ENCODE measurements at regions not wholly inside any gene's neighbourhood (a gene's known extent, or its start where the extent isn't known, plus 50 kb on each side); places are given as distances from the start of the nearest gene placed in this dataset.

DNA sequence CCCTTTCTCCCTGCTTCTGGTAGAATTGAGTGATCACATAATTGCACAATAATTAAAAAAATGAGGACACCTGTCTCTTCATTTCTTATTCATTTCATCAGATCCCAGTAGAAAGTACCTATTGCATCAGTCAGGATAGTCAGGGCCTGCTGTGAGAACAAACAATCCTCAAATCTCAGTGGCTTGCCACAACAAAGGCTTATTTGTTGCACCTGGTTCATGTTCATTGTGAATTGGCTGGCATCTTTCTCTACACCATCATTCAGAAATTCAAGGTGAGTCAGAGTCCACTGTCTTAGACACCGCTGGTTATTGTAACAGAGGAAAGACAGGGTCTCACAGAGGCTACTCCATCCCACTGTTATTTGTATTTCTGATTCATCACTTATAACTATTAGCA is 409.8 kb downstream of the STIM2 start:
- TF ChIP-seq ARNT (IDR thresholded peaks at IDR 0.05) = no peak
- no peak for TF ChIP-seq L3MBTL2 (conservative IDR thresholded peaks at IDR 0.05)
- TF ChIP-seq, protein P1, sequence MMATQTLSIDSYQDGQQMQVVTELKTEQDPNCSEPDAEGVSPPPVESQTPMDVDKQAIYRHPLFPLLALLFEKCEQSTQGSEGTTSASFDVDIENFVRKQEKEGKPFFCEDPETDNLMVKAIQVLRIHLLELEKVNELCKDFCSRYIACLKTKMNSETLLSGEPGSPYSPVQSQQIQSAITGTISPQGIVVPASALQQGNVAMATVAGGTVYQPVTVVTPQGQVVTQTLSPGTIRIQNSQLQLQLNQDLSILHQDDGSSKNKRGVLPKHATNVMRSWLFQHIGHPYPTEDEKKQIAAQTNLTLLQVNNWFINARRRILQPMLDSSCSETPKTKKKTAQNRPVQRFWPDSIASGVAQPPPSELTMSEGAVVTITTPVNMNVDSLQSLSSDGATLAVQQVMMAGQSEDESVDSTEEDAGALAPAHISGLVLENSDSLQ (IDR thresholded peaks at IDR 0.05) = no peak
- TF ChIP-seq TARDBP (IDR thresholded peaks at IDR 0.05) = no peak
- no peak for TF ChIP-seq SP1 (IDR thresholded peaks at IDR 0.05)
- TF ChIP-seq SUZ12 (IDR thresholded peaks at IDR 0.05) = no peak
- TF ChIP-seq LEF1 (IDR thresholded peaks at IDR 0.05; ENCODE audit: borderline replicate concordance) = no peak

All from HEK293T (cell line).